ENCODE measurements at regions not wholly inside any gene's neighbourhood (a gene's known extent, or its start where the extent isn't known, plus 50 kb on each side); places are given as distances from the start of the nearest gene placed in this dataset.

DNA sequence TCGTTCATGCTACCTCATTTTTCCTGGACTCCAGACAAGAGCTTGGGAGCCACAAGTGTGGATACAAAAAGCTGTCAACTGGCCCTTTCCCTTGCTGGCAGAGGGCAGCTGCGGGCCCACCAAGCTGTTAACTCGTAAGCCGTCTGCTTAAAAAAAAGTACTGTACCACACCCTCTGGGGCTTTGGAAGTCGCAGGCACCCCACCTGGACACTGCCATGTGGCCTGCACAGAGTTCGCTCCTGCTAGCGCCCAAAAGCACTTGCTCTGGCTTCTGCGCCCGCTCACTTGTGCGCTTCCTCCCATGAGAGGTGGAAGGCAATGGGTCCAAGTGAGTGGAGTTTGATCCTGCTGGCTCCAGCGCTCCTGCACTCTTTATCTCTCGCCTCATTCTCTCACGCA, 476.4 kb upstream of the FSTL5 start:
- ATAC-seq: no peak
- 70% methylated on average over 9 of the region's 13 CpGs for WGBS (ENCODE audit: missing lambda C conversion rate)
- DNase-seq (ENCODE audit: low read depth in 1 of 2, low spot score in 1 of 2): no peak
- no peak for FAIRE-seq
- no peak overlapping the region for H3K4me3 ChIP-seq
- H3K4me1 ChIP-seq: no peaks in the 10 kb centered on the region
- H3K4me2 ChIP-seq: no peak overlapping the region
- no peak overlapping the region for H3K27ac ChIP-seq
- no peaks in the 10 kb centered on the region for H3K9me3 ChIP-seq
- TF ChIP-seq FOXS1 (CRISPR knock-in tag; IDR thresholded peaks at IDR 0.05) (no peak), GATA3 (IDR thresholded peaks at IDR 0.05; ENCODE audit: borderline replicate concordance) (no peak), KDM5A (IDR thresholded peaks at IDR 0.05) (no peak), POLR2A (IDR thresholded peaks at IDR 0.05; ENCODE audit: low read length) (no peak)
- TF ChIP-seq, protein P1, sequence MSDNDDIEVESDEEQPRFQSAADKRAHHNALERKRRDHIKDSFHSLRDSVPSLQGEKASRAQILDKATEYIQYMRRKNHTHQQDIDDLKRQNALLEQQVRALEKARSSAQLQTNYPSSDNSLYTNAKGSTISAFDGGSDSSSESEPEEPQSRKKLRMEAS (IDR thresholded peaks at IDR 0.05): no peak
- ChIA-PET POLR2A (no interaction called here), CTCF (no interaction called here)

DNA sequence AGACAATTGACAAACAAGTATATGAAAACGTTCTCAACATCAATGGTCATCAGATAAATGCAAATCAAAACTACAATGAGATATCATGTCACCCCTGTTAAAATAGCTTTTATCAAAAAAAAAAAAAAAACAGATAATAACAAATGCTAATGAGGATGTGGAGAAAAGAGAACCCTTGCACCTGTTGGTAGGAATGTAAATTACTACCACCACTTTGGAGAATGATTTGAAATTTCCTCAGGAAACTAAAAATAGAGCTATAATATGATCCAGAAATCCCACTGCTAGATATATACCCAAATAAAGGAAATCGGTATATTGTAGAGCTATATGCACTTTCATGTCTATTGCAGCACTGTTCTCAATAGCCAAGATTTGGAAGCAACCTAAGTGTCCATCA, 470.6 kb upstream of the FSTL5 start:
- H3K27ac ChIP-seq: no peak overlapping the region
- POLR2A ChIA-PET: no interaction called here
- ATAC-seq (no peak), DNase-seq (ENCODE audit: low read depth in 1 of 2, low spot score in 1 of 2) (no peak), FAIRE-seq (no peak)
- no peak for TF ChIP-seq RFX5 (IDR thresholded peaks at IDR 0.05)
- TF ChIP-seq, protein P1 (IDR thresholded peaks at IDR 0.05): no peak
- no peak for TF ChIP-seq HDAC2 (IDR thresholded peaks at IDR 0.05)
- no peak for TF ChIP-seq HOXB5 (CRISPR knock-in tag; IDR thresholded peaks at IDR 0.05)
- no peak for TF ChIP-seq CBX8 (IDR thresholded peaks at IDR 0.05)
- TF ChIP-seq, protein P2, sequence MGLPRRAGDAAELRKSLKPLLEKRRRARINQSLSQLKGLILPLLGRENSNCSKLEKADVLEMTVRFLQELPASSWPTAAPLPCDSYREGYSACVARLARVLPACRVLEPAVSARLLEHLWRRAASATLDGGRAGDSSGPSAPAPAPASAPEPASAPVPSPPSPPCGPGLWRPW (IDR thresholded peaks at IDR 0.05): no peak
- TF ChIP-seq EP300 (IDR thresholded peaks at IDR 0.05): no peak
- H3K9me3 ChIP-seq: no peaks in the 10 kb centered on the region
- no peak overlapping the region for H3K4me3 ChIP-seq
- H3K4me2 ChIP-seq: no peak overlapping the region
- no peaks in the 10 kb centered on the region for H3K4me1 ChIP-seq
- CTCF ChIA-PET: interaction anchor here (0.6 kb wide), 1 partner anchor 108 kb away, joined by 3 read pairs; no protein-coding TSS in a partner anchor
- 5% methylated on average over 2 of the region's 2 CpGs for WGBS (ENCODE audit: missing lambda C conversion rate)

DNA sequence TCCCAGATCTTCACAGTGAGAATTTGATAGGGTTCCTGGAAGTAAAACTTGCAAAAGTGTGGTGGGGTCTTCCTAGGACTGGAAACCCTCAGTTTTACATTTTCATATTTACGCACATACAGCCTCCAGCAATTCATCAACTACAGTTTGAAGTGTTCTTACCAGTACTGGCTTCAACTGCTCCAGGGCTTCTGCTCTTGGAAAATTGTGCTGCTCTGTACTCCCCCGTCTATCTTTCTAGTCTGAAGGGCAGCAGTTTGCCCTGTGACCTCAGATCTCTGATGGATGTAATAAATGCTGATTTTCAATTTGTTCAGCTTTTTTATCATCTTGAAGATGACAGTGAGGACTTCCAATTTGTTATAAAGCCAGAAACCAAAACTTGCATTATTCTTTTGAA, 458.9 kb upstream of the FSTL5 start:
- 58% methylated on average over 2 of the region's 2 CpGs for WGBS (ENCODE audit: missing lambda C conversion rate)
- POLR2A ChIA-PET: no interaction called here
- H3K4me2 ChIP-seq: no peak overlapping the region
- H3K4me3 ChIP-seq: no peak overlapping the region
- H3K27ac ChIP-seq: no peak overlapping the region
- TF ChIP-seq, protein P3, sequence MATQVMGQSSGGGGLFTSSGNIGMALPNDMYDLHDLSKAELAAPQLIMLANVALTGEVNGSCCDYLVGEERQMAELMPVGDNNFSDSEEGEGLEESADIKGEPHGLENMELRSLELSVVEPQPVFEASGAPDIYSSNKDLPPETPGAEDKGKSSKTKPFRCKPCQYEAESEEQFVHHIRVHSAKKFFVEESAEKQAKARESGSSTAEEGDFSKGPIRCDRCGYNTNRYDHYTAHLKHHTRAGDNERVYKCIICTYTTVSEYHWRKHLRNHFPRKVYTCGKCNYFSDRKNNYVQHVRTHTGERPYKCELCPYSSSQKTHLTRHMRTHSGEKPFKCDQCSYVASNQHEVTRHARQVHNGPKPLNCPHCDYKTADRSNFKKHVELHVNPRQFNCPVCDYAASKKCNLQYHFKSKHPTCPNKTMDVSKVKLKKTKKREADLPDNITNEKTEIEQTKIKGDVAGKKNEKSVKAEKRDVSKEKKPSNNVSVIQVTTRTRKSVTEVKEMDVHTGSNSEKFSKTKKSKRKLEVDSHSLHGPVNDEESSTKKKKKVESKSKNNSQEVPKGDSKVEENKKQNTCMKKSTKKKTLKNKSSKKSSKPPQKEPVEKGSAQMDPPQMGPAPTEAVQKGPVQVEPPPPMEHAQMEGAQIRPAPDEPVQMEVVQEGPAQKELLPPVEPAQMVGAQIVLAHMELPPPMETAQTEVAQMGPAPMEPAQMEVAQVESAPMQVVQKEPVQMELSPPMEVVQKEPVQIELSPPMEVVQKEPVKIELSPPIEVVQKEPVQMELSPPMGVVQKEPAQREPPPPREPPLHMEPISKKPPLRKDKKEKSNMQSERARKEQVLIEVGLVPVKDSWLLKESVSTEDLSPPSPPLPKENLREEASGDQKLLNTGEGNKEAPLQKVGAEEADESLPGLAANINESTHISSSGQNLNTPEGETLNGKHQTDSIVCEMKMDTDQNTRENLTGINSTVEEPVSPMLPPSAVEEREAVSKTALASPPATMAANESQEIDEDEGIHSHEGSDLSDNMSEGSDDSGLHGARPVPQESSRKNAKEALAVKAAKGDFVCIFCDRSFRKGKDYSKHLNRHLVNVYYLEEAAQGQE (IDR thresholded peaks at IDR 0.05): no peak
- TF ChIP-seq EHMT2 (IDR thresholded peaks at IDR 0.05; ENCODE audit: low read depth) (no peak), RAD21 (conservative IDR thresholded peaks at IDR 0.05 in 1 of 2, IDR thresholded peaks at IDR 0.05 in 1 of 2) (no peak), SMC3 (IDR thresholded peaks at IDR 0.05) (no peak), CHD4 (IDR thresholded peaks at IDR 0.05; ENCODE audit: borderline replicate concordance) (no peak), FOXS1 (CRISPR knock-in tag; IDR thresholded peaks at IDR 0.05) (no peak), CHD2 (IDR thresholded peaks at IDR 0.05; ENCODE audit: low read length, partially characterized antibody) (no peak), TP53 (CRISPR knock-in tag; IDR thresholded peaks at IDR 0.05) (no peak), CBX8 (IDR thresholded peaks at IDR 0.05) (no peak), JUN (IDR thresholded peaks at IDR 0.05) (no peak)
- CTCF ChIA-PET: no interaction called here
- no peak for ATAC-seq
- no peak for DNase-seq (ENCODE audit: low read depth in 1 of 2, low spot score in 1 of 2)
- no peaks in the 10 kb centered on the region for H3K4me1 ChIP-seq
- H3K9me3 ChIP-seq: no peaks in the 10 kb centered on the region
- FAIRE-seq: no peak

DNA sequence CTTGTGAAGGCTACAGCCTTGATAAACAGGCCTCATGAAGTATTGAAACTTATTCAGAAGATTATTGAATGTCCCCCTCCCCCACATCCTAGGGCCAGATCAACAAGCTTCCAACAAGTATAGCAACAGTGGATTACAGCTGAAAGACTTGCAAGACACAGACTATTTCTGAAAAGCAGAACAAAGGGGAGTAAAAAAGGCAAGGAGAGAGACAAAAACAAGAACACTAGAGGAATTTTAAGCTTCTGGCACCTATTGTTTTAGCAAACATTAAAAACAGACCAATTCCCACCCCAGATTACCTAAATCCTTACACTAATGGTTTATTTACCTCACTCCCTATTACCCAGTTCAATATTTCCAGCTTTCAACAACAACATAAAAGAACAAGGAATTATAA, 446.3 kb upstream of the FSTL5 start:
- H3K4me1 ChIP-seq: no peaks in the 10 kb centered on the region
- no peak for TF ChIP-seq MAFK (IDR thresholded peaks at IDR 0.05; ENCODE audit: partially characterized antibody)
- no peak for TF ChIP-seq PHF8 (IDR thresholded peaks at IDR 0.05; ENCODE audit: borderline replicate concordance, low read depth)
- TF ChIP-seq CBX2 (IDR thresholded peaks at IDR 0.05; ENCODE audit: borderline replicate concordance, low read depth): no peak
- no peak for TF ChIP-seq POLR2A (IDR thresholded peaks at IDR 0.05; ENCODE audit: low read length)
- TF ChIP-seq, protein P4, sequence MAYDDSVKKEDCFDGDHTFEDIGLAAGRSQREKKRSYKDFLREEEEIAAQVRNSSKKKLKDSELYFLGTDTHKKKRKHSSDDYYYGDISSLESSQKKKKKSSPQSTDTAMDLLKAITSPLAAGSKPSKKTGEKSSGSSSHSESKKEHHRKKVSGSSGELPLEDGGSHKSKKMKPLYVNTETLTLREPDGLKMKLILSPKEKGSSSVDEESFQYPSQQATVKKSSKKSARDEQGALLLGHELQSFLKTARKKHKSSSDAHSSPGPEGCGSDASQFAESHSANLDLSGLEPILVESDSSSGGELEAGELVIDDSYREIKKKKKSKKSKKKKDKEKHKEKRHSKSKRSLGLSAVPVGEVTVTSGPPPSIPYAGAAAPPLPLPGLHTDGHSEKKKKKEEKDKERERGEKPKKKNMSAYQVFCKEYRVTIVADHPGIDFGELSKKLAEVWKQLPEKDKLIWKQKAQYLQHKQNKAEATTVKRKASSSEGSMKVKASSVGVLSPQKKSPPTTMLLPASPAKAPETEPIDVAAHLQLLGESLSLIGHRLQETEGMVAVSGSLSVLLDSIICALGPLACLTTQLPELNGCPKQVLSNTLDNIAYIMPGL (CRISPR knock-in tag; IDR thresholded peaks at IDR 0.05; ENCODE audit: borderline replicate concordance): no peak
- TF ChIP-seq ZSCAN20 (CRISPR knock-in tag; IDR thresholded peaks at IDR 0.05): no peak
- no peak for TF ChIP-seq EHMT2 (IDR thresholded peaks at IDR 0.05; ENCODE audit: low read depth)
- TF ChIP-seq, protein P2 (IDR thresholded peaks at IDR 0.05): no peak
- TF ChIP-seq, protein P5, sequence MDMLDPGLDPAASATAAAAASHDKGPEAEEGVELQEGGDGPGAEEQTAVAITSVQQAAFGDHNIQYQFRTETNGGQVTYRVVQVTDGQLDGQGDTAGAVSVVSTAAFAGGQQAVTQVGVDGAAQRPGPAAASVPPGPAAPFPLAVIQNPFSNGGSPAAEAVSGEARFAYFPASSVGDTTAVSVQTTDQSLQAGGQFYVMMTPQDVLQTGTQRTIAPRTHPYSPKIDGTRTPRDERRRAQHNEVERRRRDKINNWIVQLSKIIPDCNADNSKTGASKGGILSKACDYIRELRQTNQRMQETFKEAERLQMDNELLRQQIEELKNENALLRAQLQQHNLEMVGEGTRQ (IDR thresholded peaks at IDR 0.05): no peak
- no peak for TF ChIP-seq GATA3 (IDR thresholded peaks at IDR 0.05; ENCODE audit: borderline replicate concordance)
- no peak for TF ChIP-seq KDM5A (IDR thresholded peaks at IDR 0.05)
- DNase-seq (ENCODE audit: low read depth in 1 of 2, low spot score in 1 of 2) (no peak), ATAC-seq (no peak), FAIRE-seq (no peak)
- H3K4me3 ChIP-seq: no peak overlapping the region
- no peaks in the 10 kb centered on the region for H3K9me3 ChIP-seq
- H3K27ac ChIP-seq: no peak overlapping the region
- ChIA-PET CTCF (no interaction called here), POLR2A (no interaction called here)
- H3K4me2 ChIP-seq: no peak overlapping the region
